GM12864 (cell line): ENCODE measurements at regions not wholly inside any gene's neighbourhood (a gene's known extent, or its start where the extent isn't known, plus 50 kb on each side); places are given as distances from the start of the nearest gene placed in this dataset.

Experiments
- DNase-seq: peaks from one replicate; pipeline ENCODE4 v3.0.0-alpha.2; 2011; ENCODE audit warnings: low read depth
- H3K4me3 ChIP-seq: 2 replicates; pipeline ENCODE4 v1.5.1; 2011; ENCODE audit warnings: mild to moderate bottlenecking, low read depth, low read length, control low read depth
- TF ChIP-seq, protein P1 (sequence below): IDR thresholded peaks from 2 replicates; pipeline ENCODE4 v1.5.1; 2011; ENCODE audit warnings: low read depth, mild to moderate bottlenecking, moderate library complexity, low read length, control low read depth, inconsistent platforms; ENCODE audit errors: missing control alignments

DNA sequence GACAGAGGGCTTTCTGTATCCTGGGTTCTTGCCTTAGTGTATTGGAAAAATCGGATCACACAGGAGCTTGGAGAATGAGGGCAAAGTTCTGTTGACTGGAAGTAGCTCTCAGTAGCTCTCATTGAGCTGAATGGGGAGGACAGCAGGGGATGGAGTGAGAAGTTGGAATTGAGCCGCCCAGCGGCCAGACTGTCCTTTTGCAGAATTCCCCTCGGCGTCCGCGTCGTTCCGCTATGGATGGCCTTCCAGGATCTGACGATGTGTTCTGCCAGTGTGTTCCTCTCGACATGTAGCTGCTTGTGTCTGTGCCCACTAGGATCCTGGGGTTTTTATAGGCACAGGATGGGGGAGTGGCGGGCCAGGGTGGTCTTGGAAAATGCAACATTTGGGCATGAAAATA lies 351.8 kb upstream of the SEMA3A start:
- H3K4me3 ChIP-seq: no peak overlapping the region
- no peak for DNase-seq
- TF ChIP-seq, protein P1, sequence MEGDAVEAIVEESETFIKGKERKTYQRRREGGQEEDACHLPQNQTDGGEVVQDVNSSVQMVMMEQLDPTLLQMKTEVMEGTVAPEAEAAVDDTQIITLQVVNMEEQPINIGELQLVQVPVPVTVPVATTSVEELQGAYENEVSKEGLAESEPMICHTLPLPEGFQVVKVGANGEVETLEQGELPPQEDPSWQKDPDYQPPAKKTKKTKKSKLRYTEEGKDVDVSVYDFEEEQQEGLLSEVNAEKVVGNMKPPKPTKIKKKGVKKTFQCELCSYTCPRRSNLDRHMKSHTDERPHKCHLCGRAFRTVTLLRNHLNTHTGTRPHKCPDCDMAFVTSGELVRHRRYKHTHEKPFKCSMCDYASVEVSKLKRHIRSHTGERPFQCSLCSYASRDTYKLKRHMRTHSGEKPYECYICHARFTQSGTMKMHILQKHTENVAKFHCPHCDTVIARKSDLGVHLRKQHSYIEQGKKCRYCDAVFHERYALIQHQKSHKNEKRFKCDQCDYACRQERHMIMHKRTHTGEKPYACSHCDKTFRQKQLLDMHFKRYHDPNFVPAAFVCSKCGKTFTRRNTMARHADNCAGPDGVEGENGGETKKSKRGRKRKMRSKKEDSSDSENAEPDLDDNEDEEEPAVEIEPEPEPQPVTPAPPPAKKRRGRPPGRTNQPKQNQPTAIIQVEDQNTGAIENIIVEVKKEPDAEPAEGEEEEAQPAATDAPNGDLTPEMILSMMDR: no peak

DNA sequence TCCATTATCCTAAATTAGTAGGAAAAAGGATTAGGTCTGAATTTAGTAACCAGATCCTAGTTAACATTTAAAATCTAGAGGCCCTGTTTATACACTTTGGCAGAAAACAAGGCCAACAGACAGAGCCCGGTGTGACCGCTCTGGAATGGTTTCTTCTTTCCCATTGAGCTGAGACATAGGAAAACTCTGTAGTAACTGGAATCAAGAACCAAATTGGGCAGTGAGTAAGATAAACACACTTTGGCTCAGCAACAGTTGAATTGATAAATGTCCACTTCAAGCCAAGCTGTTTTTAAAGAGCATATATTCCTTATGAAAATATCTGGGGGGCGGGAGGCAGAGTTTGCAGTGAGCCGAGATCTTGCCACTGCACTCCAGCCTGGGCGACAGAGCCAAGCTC lies 343.7 kb upstream of the SEMA3A start:
- H3K4me3 ChIP-seq: no peak overlapping the region
- TF ChIP-seq, protein P1: no peak
- DNase-seq: no peak

DNA sequence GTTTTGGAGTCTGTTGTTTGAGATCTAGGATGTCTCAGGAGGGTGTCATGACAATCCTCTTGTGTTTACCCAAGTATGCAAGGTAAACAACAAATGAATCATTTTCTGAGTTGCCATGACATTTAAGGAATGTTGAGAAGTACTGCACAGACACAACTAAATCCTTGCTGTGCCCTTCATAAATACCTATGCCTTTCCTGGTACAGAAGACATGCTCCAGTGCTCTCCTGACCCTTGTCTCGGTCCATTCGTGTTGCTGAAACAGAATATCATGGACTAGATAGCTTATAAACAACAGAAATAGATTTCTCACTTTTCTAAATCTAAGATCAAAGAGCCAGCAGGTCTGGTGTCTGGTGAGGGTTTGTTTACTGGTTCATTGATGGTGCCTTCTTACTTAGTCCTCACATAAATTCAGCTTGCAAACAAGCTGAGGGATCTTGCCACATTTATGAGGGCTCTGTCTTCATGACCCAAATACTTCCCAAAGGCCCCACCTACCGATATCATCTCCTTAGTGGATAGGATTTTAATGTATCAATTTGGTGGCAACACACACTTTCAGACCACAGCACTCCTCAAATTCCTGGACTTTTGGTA lies 341.8 kb upstream of the SEMA3A start:
- DNase-seq: no peak
- TF ChIP-seq, protein P1: no peak
- H3K4me3 ChIP-seq: no peak overlapping the region

DNA sequence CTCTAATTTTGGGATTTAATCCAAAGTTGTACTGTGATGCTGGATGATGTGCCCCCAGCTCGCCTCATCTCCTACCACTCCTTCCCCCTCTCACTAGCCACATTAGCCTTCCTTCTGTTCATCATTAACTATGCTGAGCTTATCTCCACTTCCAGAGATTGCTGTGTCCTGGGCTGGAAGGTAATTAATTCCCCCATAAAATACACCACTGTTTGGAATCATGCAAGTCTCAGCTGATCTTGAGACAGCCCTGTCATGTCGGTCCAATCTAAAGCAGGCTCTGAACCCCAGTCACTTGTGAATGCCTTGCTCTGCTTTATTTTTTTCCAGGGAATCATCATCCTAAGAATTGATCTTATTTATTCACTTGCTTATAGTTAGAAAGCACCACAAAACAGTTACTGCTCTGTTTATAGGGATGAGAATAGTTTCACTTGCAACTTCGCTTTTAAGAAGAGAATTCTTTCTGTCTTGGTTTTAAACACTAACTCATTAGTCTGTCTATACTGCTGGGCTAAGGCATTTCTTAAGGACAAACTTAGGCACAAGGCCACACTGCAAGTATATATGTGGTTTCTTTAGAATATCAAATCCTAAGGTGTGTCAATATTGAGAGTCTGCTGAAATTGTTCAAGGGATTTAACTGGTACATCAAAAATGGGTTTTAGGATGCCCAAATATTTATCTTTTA lies 341.1 kb upstream of the SEMA3A start:
- DNase-seq: no peak

DNA sequence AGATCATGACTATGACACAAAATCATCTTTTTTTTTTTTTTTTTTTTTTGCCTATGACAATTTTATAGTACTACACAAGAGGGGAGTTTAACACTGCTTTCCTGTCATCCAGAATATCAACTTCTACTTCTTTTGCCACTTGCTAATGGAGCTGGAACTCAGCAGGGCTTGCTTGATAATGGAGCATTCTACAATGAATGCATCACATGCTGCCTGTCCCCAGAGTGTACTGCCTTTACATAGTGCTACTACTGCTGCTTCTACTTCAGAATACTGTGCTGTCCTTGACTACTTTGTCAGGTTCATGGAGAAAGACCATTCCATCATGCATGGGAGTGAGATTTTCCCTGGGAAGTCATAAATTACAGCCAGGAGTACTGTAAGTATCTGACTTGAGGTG lies 338.6 kb upstream of the SEMA3A start:
- no peak overlapping the region for H3K4me3 ChIP-seq
- TF ChIP-seq, protein P1: no peak
- no peak for DNase-seq

More for the DNA sequence above, 341.1 kb upstream of the SEMA3A start:
- H3K4me3 ChIP-seq: no peak overlapping the region
- TF ChIP-seq, protein P1: no peak

DNA sequence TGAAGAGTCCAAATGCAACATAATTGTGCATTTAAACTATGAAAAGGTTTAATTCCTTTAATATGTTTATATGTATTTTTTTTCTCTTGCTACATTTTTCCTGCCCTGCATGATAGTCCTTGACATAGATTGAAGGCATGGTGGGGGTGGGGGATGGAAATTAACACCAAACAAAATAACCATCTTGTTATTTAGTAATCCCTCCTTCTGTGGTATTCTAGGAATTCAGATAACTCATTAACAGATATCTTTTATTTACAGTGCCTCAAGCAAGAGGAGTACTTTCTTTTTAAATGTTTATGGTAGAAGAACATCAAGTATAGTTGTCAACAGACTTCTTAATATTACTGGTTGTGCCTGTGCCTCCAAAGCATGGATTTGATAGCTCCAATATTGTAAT lies 337.6 kb upstream of the SEMA3A start:
- TF ChIP-seq, protein P1: no peak
- no peak overlapping the region for H3K4me3 ChIP-seq
- DNase-seq: no peak
